ENCODE measurements at regions not wholly inside any gene's neighbourhood (a gene's known extent, or its start where the extent isn't known, plus 50 kb on each side); places are given as distances from the start of the nearest gene placed in this dataset.

- H3K56ac ChIP-seq (replicated peaks; ENCODE audit: insufficient read length, low read depth, low read length): no peak overlapping the region
- H3K79me2 ChIP-seq (ENCODE audit: control insufficient read depth in 1 of 2, insufficient read depth in 2 of 2, low read length in 2 of 2): no peaks in the 10 kb centered on the region
- H3K4me3 ChIP-seq (ENCODE audit: extremely low read depth in 1 of 4, insufficient read depth in 2 of 4, low read depth in 3 of 4, low read length in 4 of 4): no peak overlapping the region
- H3K9ac ChIP-seq (replicated peaks in 1 of 4; ENCODE audit: extremely low read depth in 1 of 4, low read depth in 3 of 4, low read length in 3 of 4): no peak overlapping the region
- H3K18ac ChIP-seq (ENCODE audit: extremely low read depth, low read length): no peak overlapping the region
- no peak overlapping the region for H4K5ac ChIP-seq (ENCODE audit: insufficient read length, low read depth, low read length)
- no peak overlapping the region for H3K14ac ChIP-seq (ENCODE audit: insufficient read length)
- no peak overlapping the region for H3K27ac ChIP-seq (ENCODE audit: low read depth, low read length)
- H4K20me1 ChIP-seq (replicated peaks in 1 of 2; ENCODE audit: control insufficient read depth in 1 of 2, insufficient read depth in 2 of 2, low read length in 2 of 2): no peaks in the 10 kb centered on the region
- no peaks in the 10 kb centered on the region for H3K36me3 ChIP-seq (ENCODE audit: control insufficient read depth in 2 of 4, insufficient read depth in 4 of 4, low read length in 3 of 4)
- no peaks in the 10 kb centered on the region for H3K23me2 ChIP-seq (ENCODE audit: low read depth, low read length)
- H2BK5ac ChIP-seq (ENCODE audit: low read depth, low read length): no peak overlapping the region
- H4K8ac ChIP-seq (ENCODE audit: extremely low read depth, insufficient read depth, low read length): no peak overlapping the region
- no peak overlapping the region for H2BK15ac ChIP-seq (ENCODE audit: low read length)
- no peaks in the 10 kb centered on the region for H3K4me1 ChIP-seq (replicated peaks in 1 of 4; ENCODE audit: control insufficient read depth in 3 of 4, insufficient read depth in 4 of 4, low read length in 3 of 4)
- H2BK12ac ChIP-seq (ENCODE audit: low read depth, low read length): no peak overlapping the region
- H3K23ac ChIP-seq (ENCODE audit: insufficient read length): no peak overlapping the region
- H3K79me1 ChIP-seq (ENCODE audit: low read depth, low read length): no peaks in the 10 kb centered on the region
- H2AFZ ChIP-seq (ENCODE audit: low read length): no peak overlapping the region
- H2BK20ac ChIP-seq (ENCODE audit: low read length): no peak overlapping the region
- H3K9me3 ChIP-seq (ENCODE audit: insufficient read depth in 2 of 2, low read depth in 1 of 2, low read length in 1 of 2): no peaks in the 10 kb centered on the region
- CTCF ChIA-PET (ENCODE audit: partially characterized antibody): no interaction called here
- DNase-seq (ENCODE audit: low read depth in 1 of 2, low spot score in 2 of 2) (no peak), FAIRE-seq (no peak)
- WGBS, 2 experiments (ENCODE audit: extremely low coverage in 1 of 2, insufficient coverage in 1 of 2, insufficient read length in 1 of 2, insufficient replicate concordance in 2 of 2, low coverage in 1 of 2, low lambda C conversion rate in 2 of 2, missing lambda C conversion rate in 1 of 2): 84% methylated on average over 1 of the region's 1 CpG; no CpG with 5 or more reads in 1 of the 2 experiments
- no peak overlapping the region for H3K4ac ChIP-seq (replicated peaks; ENCODE audit: insufficient read length, low read depth, low read length)
- no peak overlapping the region for H3K4me2 ChIP-seq (ENCODE audit: insufficient read depth in 1 of 2, low read depth in 2 of 2, low read length in 2 of 2)
- H4K91ac ChIP-seq (replicated peaks; ENCODE audit: insufficient read length, low read length): no peak overlapping the region
- no peak overlapping the region for H2BK120ac ChIP-seq (replicated peaks; ENCODE audit: low read depth, low read length)
- no peaks in the 10 kb centered on the region for H3K27me3 ChIP-seq (replicated peaks in 1 of 4; ENCODE audit: control insufficient read depth in 3 of 4, extremely low read depth in 1 of 4, insufficient read depth in 3 of 4, low read length in 3 of 4)
- no peak overlapping the region for H2AK5ac ChIP-seq (ENCODE audit: low read depth, low read length)
- POLR2A ChIA-PET (ENCODE audit: partially characterized antibody): no interaction called here
- no peak for TF ChIP-seq POLR2AphosphoS5 (IDR thresholded peaks at IDR 0.05; ENCODE audit: low read depth, low read length)
- TF ChIP-seq CEBPB (IDR thresholded peaks at IDR 0.05; ENCODE audit: low read depth, low read length): no peak
- TF ChIP-seq GABPA (IDR thresholded peaks at IDR 0.05; ENCODE audit: borderline replicate concordance, insufficient read depth, low read length): no peak
- TF ChIP-seq YY1 (IDR thresholded peaks at IDR 0.05; ENCODE audit: low read depth, low read length): no peak
- TF ChIP-seq EP300 (IDR thresholded peaks at IDR 0.05; ENCODE audit: borderline replicate concordance in 1 of 2, low read depth in 2 of 2, low read length in 2 of 2): no peak
- no peak for TF ChIP-seq FOSL1 (IDR thresholded peaks at IDR 0.05; ENCODE audit: insufficient read depth, low read depth, low read length)
- TF ChIP-seq JUND (IDR thresholded peaks at IDR 0.05; ENCODE audit: low read length): no peak
- TF ChIP-seq JUN (IDR thresholded peaks at IDR 0.05; ENCODE audit: low read depth, low read length): no peak
- TF ChIP-seq POU5F1 (IDR thresholded peaks at IDR 0.05; ENCODE audit: low read depth, low read length): no peak
- TF ChIP-seq NANOG (IDR thresholded peaks at IDR 0.05; ENCODE audit: insufficient read depth, low read depth, low read length, poor library complexity, severe bottlenecking): no peak
- TF ChIP-seq BACH1 (IDR thresholded peaks at IDR 0.05; ENCODE audit: low read length): no peak
- no peak for TF ChIP-seq HDAC6 (IDR thresholded peaks at IDR 0.05; ENCODE audit: low read depth, low read length)
- TF ChIP-seq SUZ12 (IDR thresholded peaks at IDR 0.05; ENCODE audit: low read length): no peak
- TF ChIP-seq MAFK (IDR thresholded peaks at IDR 0.05; ENCODE audit: low read depth, low read length): no peak
These were observed 692.6 kb upstream of the TMEFF2 start for GRCh38 chr2:192887337-192887736.
